LNCaP clone FGC (cell line): ENCODE measurements at regions not wholly inside any gene's neighbourhood (a gene's known extent, or its start where the extent isn't known, plus 50 kb on each side); places are given as distances from the start of the nearest gene placed in this dataset.

Source experiments
- DNase-seq: peaks from one replicate; pipeline ENCODE4 v3.0.0-alpha.2; 2011; ENCODE audit warnings: low read depth
- H3K4me3 ChIP-seq: 2 replicates; pipeline ENCODE4 v1.5.1; 2011; ENCODE audit warnings: mild to moderate bottlenecking, low read depth, low read length, control low read depth
- CTCF ChIP-seq: IDR thresholded peaks from 2 replicates; pipeline ENCODE4 v1.5.1; 2012; ENCODE audit warnings: mild to moderate bottlenecking; ENCODE audit not compliant: control insufficient read depth, insufficient read depth; ENCODE audit errors: extremely low read depth

GRCh38 chr2:160931531-160931930 lies 228.7 kb upstream of the TANK start:
- TF ChIP-seq CTCF: no peak
- H3K4me3 ChIP-seq: no peak overlapping the region
- no peak for DNase-seq

- TF ChIP-seq CTCF: no peak
- H3K4me3 ChIP-seq: no peak overlapping the region
- no peak for DNase-seq
These were observed 227.3 kb upstream of the TANK start for GRCh38 chr2:160932960-160933359.

GRCh38 chr2:160934263-160934662 lies 226.0 kb upstream of the TANK start:
- DNase-seq: no peak
- no peak for TF ChIP-seq CTCF
- no peak overlapping the region for H3K4me3 ChIP-seq

- no peak for TF ChIP-seq CTCF
- no peak overlapping the region for H3K4me3 ChIP-seq
- DNase-seq: no peak
These were observed 225.2 kb upstream of the TANK start for GRCh38 chr2:160934991-160935390.

GRCh38 chr2:160936044-160936806 lies 224.0 kb upstream of the TANK start:
- no peak overlapping the region for H3K4me3 ChIP-seq
- no peak for TF ChIP-seq CTCF

GRCh38 chr2:160940271-160940670 lies 220.0 kb upstream of the TANK start:
- no peak for TF ChIP-seq CTCF
- H3K4me3 ChIP-seq: no peak overlapping the region
- DNase-seq: no peak

More at GRCh38 chr2:160936044-160936806, 224.0 kb upstream of the TANK start:
- DNase-seq: no peak

- no peak for TF ChIP-seq CTCF
- no peak overlapping the region for H3K4me3 ChIP-seq
- no peak for DNase-seq
These were observed 219.5 kb upstream of the TANK start for GRCh38 chr2:160940699-160941098.
